Fibroblast of lung (primary cell): ENCODE measurements at regions not wholly inside any gene's neighbourhood (a gene's known extent, or its start where the extent isn't known, plus 50 kb on each side); places are given as distances from the start of the nearest gene placed in this dataset.
A peak's percentile ranks its signal among the peaks of the same experiment; 100 is the strongest.

Experiments used
- DNase-seq, 2 donors: peaks; one replicate each; pipeline versions ENCODE4 v3.0.0 to v3.0.0-alpha.2; 2010; ENCODE audit warnings: low read depth in 2 of 2
- H2AFZ ChIP-seq: 2 replicates; pipeline ENCODE4 v1.5.1; 2012; ENCODE audit warnings: low read length, control low read depth, inconsistent platforms
- H3K27ac ChIP-seq: 2 replicates; pipeline ENCODE4 v1.5.1; 2011; ENCODE audit warnings: low read length, control low read depth; ENCODE audit not compliant: insufficient read depth
- H3K27me3 ChIP-seq: 2 replicates; pipeline ENCODE4 v1.5.1; 2011; ENCODE audit warnings: mild to moderate bottlenecking, low read length; ENCODE audit not compliant: control insufficient read depth, insufficient read depth
- H3K36me3 ChIP-seq: 2 replicates; pipeline ENCODE4 v1.5.1; 2011; ENCODE audit warnings: low read length; ENCODE audit not compliant: control insufficient read depth, insufficient read depth
- H3K4me1 ChIP-seq: 2 replicates; pipeline ENCODE4 v1.5.1; 2011; ENCODE audit warnings: low read length; ENCODE audit not compliant: control insufficient read depth, insufficient read depth; ENCODE audit errors: extremely low read depth
- H3K4me2 ChIP-seq: 2 replicates; pipeline ENCODE4 v1.5.1; 2011; ENCODE audit warnings: low read length, control low read depth; ENCODE audit not compliant: insufficient read depth; ENCODE audit errors: extremely low read depth
- H3K4me3 ChIP-seq, 4 experiments: fragments of 200-600 bp in 1 of 4; sonication (generic) in 1 of 4; replicated peaks in 1 of 4; 2 replicates each; pipeline ENCODE4 v1.5.1; 2011 to 2016; ENCODE audit warnings: low read length in 4 of 4, low read depth in 3 of 4, mild to moderate bottlenecking in 3 of 4, control low read depth in 2 of 4, inconsistent platforms in 1 of 4, mixed read lengths in 1 of 4; ENCODE audit not compliant: insufficient read depth in 1 of 4; ENCODE audit errors: control extremely low read depth in 1 of 4
- H3K79me2 ChIP-seq: 2 replicates; pipeline ENCODE4 v1.5.1; 2012; ENCODE audit warnings: mild to moderate bottlenecking, low read length, inconsistent platforms; ENCODE audit not compliant: control insufficient read depth, insufficient read depth
- H3K9ac ChIP-seq: 2 replicates; pipeline ENCODE4 v1.5.1; 2011; ENCODE audit warnings: mild to moderate bottlenecking, low read length, control low read depth; ENCODE audit not compliant: insufficient read depth
- H3K9me3 ChIP-seq: 2 replicates; pipeline ENCODE4 v1.5.1; 2012; ENCODE audit warnings: low read depth, low read length; ENCODE audit not compliant: control insufficient read depth, insufficient read depth
- H4K20me1 ChIP-seq: 2 replicates; pipeline ENCODE4 v1.5.1; 2011; ENCODE audit warnings: low read length; ENCODE audit not compliant: control insufficient read depth, insufficient read depth; ENCODE audit errors: extremely low read depth
- EZH2 ChIP-seq: IDR thresholded peaks from 2 replicates; pipeline ENCODE4 v1.5.1; 2012; ENCODE audit warnings: low read length, control low read depth, mild to moderate bottlenecking; ENCODE audit errors: missing control alignments
- TF ChIP-seq, protein P1 (sequence below), 2 donors: IDR thresholded peaks in 1 of 2; conservative IDR thresholded peaks in 1 of 2; 1 replicate in 1 of 2; 2 replicates in 1 of 2; pipeline ENCODE4 v1.5.1; 2011 to 2012; ENCODE audit warnings: low read length in 2 of 2, control low read depth in 1 of 2, inconsistent platforms in 1 of 2, low read depth in 1 of 2, mild to moderate bottlenecking in 1 of 2

DNA sequence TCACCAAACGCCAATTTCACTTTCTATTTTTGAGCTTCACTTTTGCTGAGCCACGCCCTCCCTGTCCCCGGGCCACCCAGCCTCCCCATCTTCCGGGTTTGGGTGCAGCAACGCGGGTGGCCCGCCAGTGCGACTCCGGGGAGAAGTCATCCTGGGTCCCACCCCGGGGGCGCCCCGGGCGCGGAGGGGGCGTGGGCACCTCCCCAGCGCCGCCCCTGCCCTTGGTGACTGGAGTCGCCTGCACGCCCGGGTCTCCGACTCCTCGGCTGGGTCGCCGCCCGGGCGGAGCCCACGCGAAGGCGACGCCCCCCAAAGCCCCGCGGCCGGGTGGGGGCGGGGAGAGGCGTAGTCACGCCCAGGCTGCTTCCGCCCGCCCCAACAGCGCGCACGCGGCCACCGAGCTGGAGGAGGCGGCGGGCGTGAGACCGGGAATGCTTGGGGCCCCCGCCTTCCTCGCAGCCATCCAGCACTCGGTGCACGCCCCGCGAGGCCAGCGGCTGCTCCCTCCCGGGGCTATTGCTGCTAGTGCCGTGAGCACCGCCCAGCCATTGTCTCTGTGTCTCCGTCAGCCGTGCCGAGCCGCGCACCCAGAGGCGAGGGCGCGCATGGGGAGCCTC is 362.1 kb upstream of the AMELY start:
- H4K20me1 ChIP-seq, result no peaks in the 10 kb centered on the region
- no peak overlapping the region for H3K27ac ChIP-seq
- peaks cover 30% of the 10 kb centered on the region for H3K79me2 ChIP-seq
- H2AFZ ChIP-seq, result no peak overlapping the region
- no peaks in the 10 kb centered on the region for H3K27me3 ChIP-seq
- peak overlapping the region; percentile 53 for H3K9ac ChIP-seq
- no peaks in the 10 kb centered on the region for H3K36me3 ChIP-seq
- TF ChIP-seq, protein P1, sequence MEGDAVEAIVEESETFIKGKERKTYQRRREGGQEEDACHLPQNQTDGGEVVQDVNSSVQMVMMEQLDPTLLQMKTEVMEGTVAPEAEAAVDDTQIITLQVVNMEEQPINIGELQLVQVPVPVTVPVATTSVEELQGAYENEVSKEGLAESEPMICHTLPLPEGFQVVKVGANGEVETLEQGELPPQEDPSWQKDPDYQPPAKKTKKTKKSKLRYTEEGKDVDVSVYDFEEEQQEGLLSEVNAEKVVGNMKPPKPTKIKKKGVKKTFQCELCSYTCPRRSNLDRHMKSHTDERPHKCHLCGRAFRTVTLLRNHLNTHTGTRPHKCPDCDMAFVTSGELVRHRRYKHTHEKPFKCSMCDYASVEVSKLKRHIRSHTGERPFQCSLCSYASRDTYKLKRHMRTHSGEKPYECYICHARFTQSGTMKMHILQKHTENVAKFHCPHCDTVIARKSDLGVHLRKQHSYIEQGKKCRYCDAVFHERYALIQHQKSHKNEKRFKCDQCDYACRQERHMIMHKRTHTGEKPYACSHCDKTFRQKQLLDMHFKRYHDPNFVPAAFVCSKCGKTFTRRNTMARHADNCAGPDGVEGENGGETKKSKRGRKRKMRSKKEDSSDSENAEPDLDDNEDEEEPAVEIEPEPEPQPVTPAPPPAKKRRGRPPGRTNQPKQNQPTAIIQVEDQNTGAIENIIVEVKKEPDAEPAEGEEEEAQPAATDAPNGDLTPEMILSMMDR (conservative IDR thresholded peaks at IDR 0.05 in 1 of 2, IDR thresholded peaks at IDR 0.05 in 1 of 2; ENCODE audit: low read depth in 1 of 2, low read length in 2 of 2), result no peak
- no peak for TF ChIP-seq EZH2
- peak overlapping the region in 2 of 4 experiments; percentile 67 for H3K4me3 ChIP-seq
- H3K9me3 ChIP-seq, result no peaks in the 10 kb centered on the region
- peak in 1 of 2 donors; percentile 71 for DNase-seq
- H3K4me1 ChIP-seq, result no peaks in the 10 kb centered on the region
- H3K4me2 ChIP-seq, result no peak overlapping the region

DNA sequence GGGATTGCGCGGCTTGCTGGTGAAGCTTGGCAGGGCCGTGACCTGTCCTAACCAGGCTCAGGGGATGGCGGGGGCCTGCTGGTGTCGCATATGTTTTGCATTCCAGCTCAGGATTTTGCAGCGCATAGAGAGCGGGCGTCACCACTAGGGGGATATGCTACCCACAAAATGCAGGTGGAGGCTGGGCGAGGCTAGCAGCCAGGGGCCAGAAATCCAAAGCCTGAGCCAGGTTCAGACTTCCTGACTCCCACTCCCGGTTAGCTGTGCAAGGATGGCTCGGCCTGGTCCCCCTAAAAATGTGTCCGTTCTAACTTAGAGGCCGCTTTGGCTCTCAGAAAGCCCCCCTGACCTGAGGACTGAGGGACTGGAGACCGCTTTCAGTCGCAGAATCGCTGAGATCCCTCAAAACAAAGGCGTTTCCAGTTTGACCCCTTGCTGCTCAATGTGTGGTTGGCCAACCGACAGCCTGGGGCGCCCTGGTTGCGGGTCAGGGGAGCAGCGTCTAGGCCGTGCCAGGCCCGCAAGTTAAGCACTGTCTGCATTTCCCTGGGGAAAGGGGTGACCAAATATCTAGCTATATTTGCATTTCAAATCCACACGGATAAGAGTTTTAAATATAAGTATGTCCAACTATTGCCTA is 361.1 kb upstream of the AMELY start:
- no peaks in the 10 kb centered on the region for H4K20me1 ChIP-seq
- H3K9ac ChIP-seq, result no peak overlapping the region
- no peaks in the 10 kb centered on the region for H3K36me3 ChIP-seq
- peak overlapping the region in 2 of 4 experiments; percentile 67 for H3K4me3 ChIP-seq
- no peak overlapping the region for H3K4me2 ChIP-seq
- no peak overlapping the region for H2AFZ ChIP-seq
- H3K4me1 ChIP-seq, result no peaks in the 10 kb centered on the region
- H3K27ac ChIP-seq, result no peak overlapping the region
- H3K9me3 ChIP-seq, result no peaks in the 10 kb centered on the region
- DNase-seq, result peak in 1 of 2 donors; percentile 59
- no peaks in the 10 kb centered on the region for H3K27me3 ChIP-seq
- no peak for TF ChIP-seq EZH2
- TF ChIP-seq, protein P1 (conservative IDR thresholded peaks at IDR 0.05 in 1 of 2, IDR thresholded peaks at IDR 0.05 in 1 of 2; ENCODE audit: low read depth in 1 of 2, low read length in 2 of 2), result peak; percentile 26 to 59
- peaks cover 20% of the 10 kb centered on the region for H3K79me2 ChIP-seq

DNA sequence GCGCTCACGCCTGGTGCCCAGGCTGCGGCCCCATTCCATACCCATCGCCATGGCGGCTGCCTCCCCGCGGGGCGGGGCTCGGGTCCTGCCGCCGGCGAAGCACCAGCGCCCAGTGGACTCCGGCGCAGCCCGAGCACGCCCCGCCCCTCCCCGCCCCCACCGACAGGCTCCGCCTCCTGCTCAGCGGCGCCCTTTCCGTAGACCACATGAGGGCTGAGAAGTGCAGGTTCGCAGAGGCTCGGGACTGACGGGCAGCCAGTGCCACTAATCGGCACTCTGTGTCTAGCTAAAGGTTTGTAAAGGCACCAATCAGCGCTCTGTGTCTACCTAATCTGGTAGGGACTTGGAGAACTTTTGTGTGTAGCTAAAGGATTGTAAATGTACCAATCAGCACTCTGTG is 352.2 kb upstream of the AMELY start:
- Histone ChIP-seq H3K9me3 (no peaks in the 10 kb centered on the region), H3K79me2 (no peaks in the 10 kb centered on the region), H3K4me2 (no peak overlapping the region), H3K27me3 (no peaks in the 10 kb centered on the region), H3K36me3 (no peaks in the 10 kb centered on the region), H3K9ac (no peak overlapping the region), H3K4me1 (no peaks in the 10 kb centered on the region), H3K27ac (no peak overlapping the region), H2AFZ (no peak overlapping the region), H4K20me1 (no peaks in the 10 kb centered on the region), H3K4me3 (no peak overlapping the region)
- DNase-seq, result no peak
- TF ChIP-seq, protein P1 (conservative IDR thresholded peaks at IDR 0.05 in 1 of 2, IDR thresholded peaks at IDR 0.05 in 1 of 2; ENCODE audit: low read depth in 1 of 2, low read length in 2 of 2), result no peak
- no peak for TF ChIP-seq EZH2
